HCT116 (cell line): ENCODE measurements at regions not wholly inside any gene's neighbourhood (a gene's known extent, or its start where the extent isn't known, plus 50 kb on each side); places are given as distances from the start of the nearest gene placed in this dataset.
"Not testable (repeated sequence)": the region's sequence is repeated elsewhere in the genome, so short reads cannot be mapped to it uniquely, and the experiment has no call there.

Experiments used
- CEBPB ChIP-seq: IDR thresholded peaks from 2 replicates; pipeline ENCODE4 v1.6.1; 2012; ENCODE audit warnings: low read depth
- CTCF ChIP-seq, 3 experiments: fragments of 200-600 bp in 1 of 3; sonication (generic) in 1 of 3; IDR thresholded peaks in 2 of 3; conservative IDR thresholded peaks in 1 of 3; 2 replicates each; pipeline ENCODE4 v1.5.1; 2012 to 2017; ENCODE audit warnings: low read depth in 2 of 3, low read length in 2 of 3, antibody characterized with exemption in 1 of 3, borderline replicate concordance in 1 of 3, control low read depth in 1 of 3, mild to moderate bottlenecking in 1 of 3, mixed read lengths in 1 of 3, mixed run types in 1 of 3, moderate library complexity in 1 of 3; ENCODE audit not compliant: insufficient read depth in 1 of 3
- EGR1 ChIP-seq: IDR thresholded peaks from 2 replicates; pipeline ENCODE4 v1.6.1; 2012; ENCODE audit warnings: low read depth
- POLR2AphosphoS5 ChIP-seq: IDR thresholded peaks from 2 replicates; pipeline ENCODE4 v1.6.1; 2011; ENCODE audit warnings: mild to moderate bottlenecking, low read depth, low read length, moderate library complexity
- SIN3A ChIP-seq: IDR thresholded peaks from 2 replicates; pipeline ENCODE4 v1.6.1; 2012; ENCODE audit warnings: low read depth
- SP1 ChIP-seq: IDR thresholded peaks from 2 replicates; pipeline ENCODE4 v1.6.1; 2012; ENCODE audit warnings: low read depth
- TCF7L2 ChIP-seq: IDR thresholded peaks from 2 replicates; pipeline ENCODE4 v1.7.0; 2011; ENCODE audit warnings: borderline replicate concordance, inconsistent platforms; ENCODE audit not compliant: insufficient read depth, insufficient read length; ENCODE audit errors: extremely low read depth

GRCh38 chr2:131596561-131596960 lies 68.9 kb downstream of the CCDC74A start:
- not testable (repeated sequence) for TF ChIP-seq SP1; CTCF (IDR thresholded peaks at IDR 0.05 in 2 of 3, conservative IDR thresholded peaks at IDR 0.05 in 1 of 3; ENCODE audit: borderline replicate concordance in 1 of 3, insufficient read depth in 1 of 3, low read depth in 2 of 3, low read length in 2 of 3); SIN3A; CEBPB; EGR1; TCF7L2; POLR2AphosphoS5
